Neural progenitor cell (in vitro differentiated cells): ENCODE measurements at regions not wholly inside any gene's neighbourhood (a gene's known extent, or its start where the extent isn't known, plus 50 kb on each side); places are given as distances from the start of the nearest gene placed in this dataset.

Experiments used
- EZH2 ChIP-seq: fragments of 200-600 bp; sonication (generic); IDR thresholded peaks from 2 replicates; pipeline ENCODE4 v1.6.1; 2017; ENCODE audit warnings: antibody characterized with exemption, mild to moderate bottlenecking, moderate library complexity
- EZH2phosphoT487 ChIP-seq: fragments of 200-600 bp; sonication (generic); IDR thresholded peaks from 2 replicates; pipeline ENCODE4 v1.6.1; 2017; ENCODE audit warnings: antibody characterized with exemption
- TF ChIP-seq, protein P1 (sequence below): fragments of 200-600 bp; sonication (generic); IDR thresholded peaks from 2 replicates; pipeline ENCODE4 v1.5.1; 2017; ENCODE audit warnings: antibody characterized with exemption, mild to moderate bottlenecking

DNA sequence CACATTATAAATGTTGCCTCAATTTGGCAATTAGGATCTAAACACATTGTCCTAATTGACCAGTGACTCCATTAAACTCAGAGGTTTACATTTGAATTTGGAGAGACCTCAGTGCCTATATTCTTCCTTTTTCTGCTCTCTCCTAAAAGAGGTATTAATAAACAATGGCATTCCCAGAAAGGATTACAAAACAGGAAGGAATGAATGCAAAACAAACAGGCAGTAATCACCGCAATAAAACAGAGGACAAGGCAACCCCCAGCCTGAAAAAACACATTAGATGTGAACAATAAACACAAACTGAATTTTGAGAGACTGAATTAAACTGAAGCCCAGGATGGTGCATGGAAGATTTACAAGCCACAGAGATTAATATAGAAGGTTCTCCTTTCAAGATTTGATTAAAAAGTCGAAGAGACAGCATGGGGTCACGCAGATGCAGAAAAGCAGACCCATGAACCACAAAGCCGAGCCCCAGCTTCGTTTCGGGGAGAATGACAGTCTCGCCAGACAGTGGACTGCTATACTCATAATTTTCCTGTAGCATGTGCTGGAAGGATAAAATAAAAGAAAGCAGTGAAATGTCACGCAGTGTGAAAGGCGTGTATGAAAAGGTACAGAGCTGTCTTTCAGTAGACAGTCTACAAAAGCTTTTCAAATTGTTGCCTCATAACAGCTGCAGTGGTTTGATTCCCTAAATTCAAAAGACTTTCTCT lies 503.0 kb downstream of the LIG4 start:
- TF ChIP-seq, protein P1, sequence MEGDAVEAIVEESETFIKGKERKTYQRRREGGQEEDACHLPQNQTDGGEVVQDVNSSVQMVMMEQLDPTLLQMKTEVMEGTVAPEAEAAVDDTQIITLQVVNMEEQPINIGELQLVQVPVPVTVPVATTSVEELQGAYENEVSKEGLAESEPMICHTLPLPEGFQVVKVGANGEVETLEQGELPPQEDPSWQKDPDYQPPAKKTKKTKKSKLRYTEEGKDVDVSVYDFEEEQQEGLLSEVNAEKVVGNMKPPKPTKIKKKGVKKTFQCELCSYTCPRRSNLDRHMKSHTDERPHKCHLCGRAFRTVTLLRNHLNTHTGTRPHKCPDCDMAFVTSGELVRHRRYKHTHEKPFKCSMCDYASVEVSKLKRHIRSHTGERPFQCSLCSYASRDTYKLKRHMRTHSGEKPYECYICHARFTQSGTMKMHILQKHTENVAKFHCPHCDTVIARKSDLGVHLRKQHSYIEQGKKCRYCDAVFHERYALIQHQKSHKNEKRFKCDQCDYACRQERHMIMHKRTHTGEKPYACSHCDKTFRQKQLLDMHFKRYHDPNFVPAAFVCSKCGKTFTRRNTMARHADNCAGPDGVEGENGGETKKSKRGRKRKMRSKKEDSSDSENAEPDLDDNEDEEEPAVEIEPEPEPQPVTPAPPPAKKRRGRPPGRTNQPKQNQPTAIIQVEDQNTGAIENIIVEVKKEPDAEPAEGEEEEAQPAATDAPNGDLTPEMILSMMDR, result no peak
- TF ChIP-seq EZH2phosphoT487 (no peak), EZH2 (no peak)
